ENCODE measurements at regions not wholly inside any gene's neighbourhood (a gene's known extent, or its start where the extent isn't known, plus 50 kb on each side); places are given as distances from the start of the nearest gene placed in this dataset.

GRCh38 chr10:78301481-78301880 is 267.8 kb downstream of the RPS24 start:
- TF ChIP-seq, protein P1, sequence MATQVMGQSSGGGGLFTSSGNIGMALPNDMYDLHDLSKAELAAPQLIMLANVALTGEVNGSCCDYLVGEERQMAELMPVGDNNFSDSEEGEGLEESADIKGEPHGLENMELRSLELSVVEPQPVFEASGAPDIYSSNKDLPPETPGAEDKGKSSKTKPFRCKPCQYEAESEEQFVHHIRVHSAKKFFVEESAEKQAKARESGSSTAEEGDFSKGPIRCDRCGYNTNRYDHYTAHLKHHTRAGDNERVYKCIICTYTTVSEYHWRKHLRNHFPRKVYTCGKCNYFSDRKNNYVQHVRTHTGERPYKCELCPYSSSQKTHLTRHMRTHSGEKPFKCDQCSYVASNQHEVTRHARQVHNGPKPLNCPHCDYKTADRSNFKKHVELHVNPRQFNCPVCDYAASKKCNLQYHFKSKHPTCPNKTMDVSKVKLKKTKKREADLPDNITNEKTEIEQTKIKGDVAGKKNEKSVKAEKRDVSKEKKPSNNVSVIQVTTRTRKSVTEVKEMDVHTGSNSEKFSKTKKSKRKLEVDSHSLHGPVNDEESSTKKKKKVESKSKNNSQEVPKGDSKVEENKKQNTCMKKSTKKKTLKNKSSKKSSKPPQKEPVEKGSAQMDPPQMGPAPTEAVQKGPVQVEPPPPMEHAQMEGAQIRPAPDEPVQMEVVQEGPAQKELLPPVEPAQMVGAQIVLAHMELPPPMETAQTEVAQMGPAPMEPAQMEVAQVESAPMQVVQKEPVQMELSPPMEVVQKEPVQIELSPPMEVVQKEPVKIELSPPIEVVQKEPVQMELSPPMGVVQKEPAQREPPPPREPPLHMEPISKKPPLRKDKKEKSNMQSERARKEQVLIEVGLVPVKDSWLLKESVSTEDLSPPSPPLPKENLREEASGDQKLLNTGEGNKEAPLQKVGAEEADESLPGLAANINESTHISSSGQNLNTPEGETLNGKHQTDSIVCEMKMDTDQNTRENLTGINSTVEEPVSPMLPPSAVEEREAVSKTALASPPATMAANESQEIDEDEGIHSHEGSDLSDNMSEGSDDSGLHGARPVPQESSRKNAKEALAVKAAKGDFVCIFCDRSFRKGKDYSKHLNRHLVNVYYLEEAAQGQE (IDR thresholded peaks at IDR 0.05; ENCODE audit: insufficient read depth in 1 of 2, low read depth in 2 of 2, low read length in 2 of 2), result no peak
- no peak for TF ChIP-seq POLR2AphosphoS5 (IDR thresholded peaks at IDR 0.05; ENCODE audit: low read depth, low read length)
